GM12878 (cell line): ENCODE measurements at regions not wholly inside any gene's neighbourhood (a gene's known extent, or its start where the extent isn't known, plus 50 kb on each side); places are given as distances from the start of the nearest gene placed in this dataset.

Experiments used
- BRCA1 ChIP-seq: IDR thresholded peaks from 2 replicates; pipeline ENCODE4 v1.6.1; 2011; ENCODE audit warnings: low read depth, low read length, improper control_type of control experiment
- CHD2 ChIP-seq: IDR thresholded peaks from 2 replicates; pipeline ENCODE4 v1.6.1; 2011; ENCODE audit warnings: low read depth, low read length, improper control_type of control experiment, borderline replicate concordance
- REST ChIP-seq: IDR thresholded peaks from 2 replicates; pipeline ENCODE4 v1.6.1; 2012; ENCODE audit warnings: mild to moderate bottlenecking, low read depth, low read length
- SP1 ChIP-seq: IDR thresholded peaks from one replicate; pipeline ENCODE4 v1.6.1; 2011; ENCODE audit warnings: low read depth, low read length
- TAF1 ChIP-seq: IDR thresholded peaks from 2 replicates; pipeline ENCODE4 v1.6.1; 2011; ENCODE audit warnings: mild to moderate bottlenecking, low read depth, low read length, borderline replicate concordance
- TF ChIP-seq, protein P1 (sequence below), 3 experiments: IDR thresholded peaks in 2 of 3; conservative IDR thresholded peaks in 1 of 3; 2 replicates each; pipeline ENCODE4 v1.5.1; 2011; ENCODE audit warnings: low read depth in 3 of 3, low read length in 3 of 3, mild to moderate bottlenecking in 3 of 3, control low read depth in 2 of 3, moderate library complexity in 2 of 3, inconsistent platforms in 1 of 3, mixed read lengths in 1 of 3; ENCODE audit not compliant: control insufficient read depth in 2 of 3, insufficient read depth in 1 of 3; ENCODE audit errors: extremely low read depth in 1 of 3

- TF ChIP-seq TAF1, result no peak
- no peak for TF ChIP-seq BRCA1
- TF ChIP-seq CHD2, result no peak
- no peak for TF ChIP-seq SP1
- TF ChIP-seq REST, result no peak
- TF ChIP-seq, protein P1, sequence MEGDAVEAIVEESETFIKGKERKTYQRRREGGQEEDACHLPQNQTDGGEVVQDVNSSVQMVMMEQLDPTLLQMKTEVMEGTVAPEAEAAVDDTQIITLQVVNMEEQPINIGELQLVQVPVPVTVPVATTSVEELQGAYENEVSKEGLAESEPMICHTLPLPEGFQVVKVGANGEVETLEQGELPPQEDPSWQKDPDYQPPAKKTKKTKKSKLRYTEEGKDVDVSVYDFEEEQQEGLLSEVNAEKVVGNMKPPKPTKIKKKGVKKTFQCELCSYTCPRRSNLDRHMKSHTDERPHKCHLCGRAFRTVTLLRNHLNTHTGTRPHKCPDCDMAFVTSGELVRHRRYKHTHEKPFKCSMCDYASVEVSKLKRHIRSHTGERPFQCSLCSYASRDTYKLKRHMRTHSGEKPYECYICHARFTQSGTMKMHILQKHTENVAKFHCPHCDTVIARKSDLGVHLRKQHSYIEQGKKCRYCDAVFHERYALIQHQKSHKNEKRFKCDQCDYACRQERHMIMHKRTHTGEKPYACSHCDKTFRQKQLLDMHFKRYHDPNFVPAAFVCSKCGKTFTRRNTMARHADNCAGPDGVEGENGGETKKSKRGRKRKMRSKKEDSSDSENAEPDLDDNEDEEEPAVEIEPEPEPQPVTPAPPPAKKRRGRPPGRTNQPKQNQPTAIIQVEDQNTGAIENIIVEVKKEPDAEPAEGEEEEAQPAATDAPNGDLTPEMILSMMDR (IDR thresholded peaks at IDR 0.05 in 2 of 3, conservative IDR thresholded peaks at IDR 0.05 in 1 of 3; ENCODE audit: control insufficient read depth in 2 of 3, extremely low read depth in 1 of 3, insufficient read depth in 1 of 3, low read depth in 3 of 3, low read length in 3 of 3), result no peak
Observed at GRCh38 chr17:77579682-77580081, 378.8 kb upstream of the TNRC6C start.
